Activated naive CD4-positive, alpha-beta T cell treated with anti-CD3 and anti-CD28 coated beads, Interleukin-2, amount 10 ng/mL, durations not matched to agents 7 days and 5 days (primary cell): ENCODE measurements at regions not wholly inside any gene's neighbourhood (a gene's known extent, or its start where the extent isn't known, plus 50 kb on each side); places are given as distances from the start of the nearest gene placed in this dataset.
"Not testable (repeated sequence)": the region's sequence is repeated elsewhere in the genome, so short reads cannot be mapped to it uniquely, and the experiment has no call there.

Experiments
- CTCF ChIA-PET: fragments of 350-600 bp; sonication (Branson Sonifier 250); formaldehyde crosslinking; loops from one replicate; lab custom pipeline; 2021; ENCODE audit warnings: antibody characterized with exemption; lab: Charles Lee
- DNase-seq: peaks from one replicate; pipeline ENCODE4 v3.0.0-alpha.2; 2020
- H3K27ac Mint-ChIP-seq: one replicate; pipeline ENCODE4 v1.8.0; 2021; ENCODE audit warnings: mild to moderate bottlenecking, moderate library complexity, mixed read lengths
- H3K27me3 Mint-ChIP-seq: one replicate; pipeline ENCODE4 v1.8.0; 2021; ENCODE audit warnings: mild to moderate bottlenecking, mixed read lengths
- H3K36me3 Mint-ChIP-seq: one replicate; pipeline ENCODE4 v1.8.0; 2021; ENCODE audit warnings: mixed read lengths
- H3K4me1 Mint-ChIP-seq: one replicate; pipeline ENCODE4 v1.8.0; 2021; ENCODE audit warnings: mixed read lengths
- H3K4me3 Mint-ChIP-seq: one replicate; pipeline ENCODE4 v1.8.0; 2021; ENCODE audit warnings: mild to moderate bottlenecking, moderate library complexity, mixed read lengths
- H3K9me3 Mint-ChIP-seq: one replicate; pipeline ENCODE4 v1.8.0; 2021; ENCODE audit warnings: mixed read lengths

- Mint-ChIP-seq H3K4me3 (no peak overlapping the region), H3K27me3 (peaks cover 14% of the 10 kb centered on the region), H3K36me3 (no peaks in the 10 kb centered on the region), H3K27ac (no peak overlapping the region), H3K9me3 (no peaks in the 10 kb centered on the region), H3K4me1 (peaks cover 39% of the 10 kb centered on the region)
- CTCF ChIA-PET, result no interaction called here
- DNase-seq, result no peak
Measured at GRCh38 chr1:235059221-235059620, 69.4 kb downstream of the TOMM20 start.

- CTCF ChIA-PET, result no interaction called here
- H3K4me1 Mint-ChIP-seq, result peaks cover 35% of the 10 kb centered on the region
- no peaks in the 10 kb centered on the region for H3K36me3 Mint-ChIP-seq
- DNase-seq, result no peak
- no peaks in the 10 kb centered on the region for H3K9me3 Mint-ChIP-seq
- no peak overlapping the region for H3K27ac Mint-ChIP-seq
- no peak overlapping the region for H3K4me3 Mint-ChIP-seq
- peaks cover 14% of the 10 kb centered on the region for H3K27me3 Mint-ChIP-seq
Measured at GRCh38 chr1:235058695-235059094, 69.9 kb downstream of the TOMM20 start.

DNA sequence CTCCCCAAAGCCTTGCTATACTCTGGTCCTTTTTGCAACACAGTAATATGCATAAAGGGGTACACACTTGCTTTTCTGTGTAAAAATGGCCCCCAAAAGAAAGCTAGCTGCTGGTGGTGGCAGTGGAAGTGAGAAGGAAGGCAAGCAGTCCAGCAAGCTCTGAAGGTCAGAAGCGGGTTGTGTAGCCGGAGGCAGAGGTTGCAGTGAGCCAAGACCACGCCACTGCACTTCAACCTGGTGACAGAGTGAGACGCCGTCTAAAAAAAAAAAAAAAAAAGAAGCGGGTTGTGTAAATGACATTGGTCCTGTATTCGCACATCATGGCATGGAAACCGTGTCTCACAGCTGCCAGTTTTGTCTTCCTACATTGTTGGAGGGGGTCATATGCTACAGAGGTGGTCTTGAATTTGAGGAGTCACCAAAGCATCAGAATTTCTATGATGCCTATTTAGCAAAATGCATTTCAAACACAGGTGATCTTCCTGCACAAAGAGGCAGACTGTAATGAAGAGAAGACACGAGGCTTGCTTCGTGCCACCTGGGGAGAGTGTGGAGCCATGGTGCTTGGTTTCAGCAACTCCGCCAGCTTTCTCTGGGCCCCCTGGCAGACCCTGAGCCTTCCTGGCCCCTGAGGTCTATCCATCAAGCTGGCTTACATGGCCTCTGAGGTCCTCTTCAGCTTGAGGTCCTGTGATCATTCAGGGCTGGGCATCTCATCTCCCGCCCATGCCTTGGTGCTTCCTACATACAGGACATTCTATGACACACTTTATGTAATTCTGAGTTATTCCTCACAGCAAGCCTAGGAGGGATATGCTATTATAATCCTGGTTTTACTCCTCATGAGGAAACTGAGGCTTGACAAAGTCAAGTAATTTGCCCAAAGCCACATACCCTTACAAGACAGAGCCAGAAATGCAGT lies 71.0 kb downstream of the TOMM20 start:
- no peak overlapping the region for H3K4me3 Mint-ChIP-seq
- DNase-seq, result no peak
- H3K27ac Mint-ChIP-seq, result no peak overlapping the region
- no peaks in the 10 kb centered on the region for H3K36me3 Mint-ChIP-seq
- CTCF ChIA-PET, result no interaction called here
- peaks cover 24% of the 10 kb centered on the region for H3K4me1 Mint-ChIP-seq
- H3K9me3 Mint-ChIP-seq, result no peaks in the 10 kb centered on the region
- peaks cover 14% of the 10 kb centered on the region for H3K27me3 Mint-ChIP-seq

DNA sequence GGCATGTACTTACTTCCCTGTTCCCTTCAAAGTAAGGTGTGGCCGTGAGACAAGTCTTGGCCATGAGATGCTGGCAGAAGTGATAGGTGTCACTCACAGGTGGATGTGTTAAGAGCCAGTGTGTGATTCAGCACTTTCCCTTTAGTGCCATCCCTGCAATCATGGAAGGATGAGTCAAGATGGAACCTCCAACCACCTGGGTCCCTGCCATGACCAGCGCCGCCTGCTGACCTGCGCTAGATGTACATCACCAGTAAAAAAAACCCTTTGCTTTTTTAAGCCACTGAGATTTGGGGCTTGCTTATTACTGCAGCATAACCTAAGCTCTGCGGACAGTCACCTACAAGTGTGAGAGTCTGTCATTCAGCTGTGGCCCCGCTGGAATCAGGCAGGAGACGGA lies 71.7 kb downstream of the TOMM20 start:
- CTCF ChIA-PET, result no interaction called here
- H3K4me1 Mint-ChIP-seq, result peaks cover 20% of the 10 kb centered on the region
- no peak overlapping the region for H3K27ac Mint-ChIP-seq
- peaks cover 14% of the 10 kb centered on the region for H3K27me3 Mint-ChIP-seq
- H3K4me3 Mint-ChIP-seq, result no peak overlapping the region
- H3K9me3 Mint-ChIP-seq, result no peaks in the 10 kb centered on the region
- no peak for DNase-seq
- H3K36me3 Mint-ChIP-seq, result no peaks in the 10 kb centered on the region

- peaks cover 5% of the 10 kb centered on the region for H3K4me1 Mint-ChIP-seq
- CTCF ChIA-PET, result no interaction called here
- H3K9me3 Mint-ChIP-seq, result no peaks in the 10 kb centered on the region
- peaks cover 14% of the 10 kb centered on the region for H3K27me3 Mint-ChIP-seq
- H3K36me3 Mint-ChIP-seq, result no peaks in the 10 kb centered on the region
- no peak overlapping the region for H3K4me3 Mint-ChIP-seq
- H3K27ac Mint-ChIP-seq, result no peak overlapping the region
- DNase-seq, result no peak
Measured at GRCh38 chr1:235054936-235055335, 73.7 kb downstream of the TOMM20 start.

GRCh38 chr1:235054466-235054865 lies 74.2 kb downstream of the TOMM20 start:
- Mint-ChIP-seq H3K36me3 (no peaks in the 10 kb centered on the region), H3K27me3 (peaks cover 14% of the 10 kb centered on the region), H3K4me3 (no peak overlapping the region), H3K4me1 (peaks cover 2% of the 10 kb centered on the region), H3K27ac (no peak overlapping the region), H3K9me3 (no peaks in the 10 kb centered on the region)
- DNase-seq, result no peak
- CTCF ChIA-PET, result interaction anchor here (0.9 kb wide), 1 partner anchor 25 kb away, joined by 4 read pairs; no protein-coding TSS in a partner anchor

DNA sequence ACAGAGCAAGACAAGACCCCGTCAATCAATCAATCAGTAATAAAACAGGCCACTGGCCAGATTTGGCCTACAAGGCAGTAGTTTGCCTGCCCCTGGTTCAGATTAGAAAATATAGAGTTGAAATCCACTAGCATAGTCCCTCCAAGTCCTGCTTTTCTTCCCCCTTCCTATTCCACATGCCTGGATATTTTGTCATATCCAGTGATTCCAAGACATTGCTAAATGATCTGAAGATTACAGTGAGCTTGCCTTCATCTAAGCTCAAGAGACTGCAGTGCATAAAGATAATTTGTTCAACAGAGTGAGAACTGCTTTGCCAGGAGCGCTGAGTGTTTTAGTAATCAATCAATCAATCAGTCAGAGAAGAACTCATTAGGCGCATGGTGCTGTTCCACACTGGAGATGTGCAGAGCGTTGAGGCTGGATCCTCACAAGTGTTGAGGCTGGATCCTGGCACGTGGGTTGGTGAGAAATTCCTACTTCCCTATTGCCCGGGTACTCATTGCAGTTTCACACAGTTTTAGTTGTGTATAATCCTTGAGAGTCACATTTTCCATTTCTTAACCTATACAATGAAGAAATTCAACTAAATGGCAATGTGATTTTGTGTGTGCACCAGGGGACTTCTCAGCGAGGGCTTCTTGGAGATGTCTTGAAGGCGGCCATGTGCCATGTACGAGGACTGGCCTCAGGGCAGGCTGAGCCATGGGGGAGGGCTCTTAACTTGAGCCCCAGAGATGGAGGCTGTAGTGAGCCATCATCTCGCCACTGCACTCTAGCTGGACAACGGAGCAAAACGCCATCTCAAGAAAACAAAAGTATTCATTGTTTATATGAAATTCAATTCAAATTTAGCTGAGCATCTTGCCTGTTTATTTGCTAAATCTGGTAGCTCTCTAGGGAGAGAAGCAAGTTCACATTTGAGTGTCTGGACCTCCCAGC lies 76.3 kb downstream of the TOMM20 start:
- H3K27me3 Mint-ChIP-seq, result peaks cover 10% of the 10 kb centered on the region
- H3K9me3 Mint-ChIP-seq, result no peaks in the 10 kb centered on the region
- H3K4me1 Mint-ChIP-seq, result peaks cover 9% of the 10 kb centered on the region
- H3K4me3 Mint-ChIP-seq, result no peak overlapping the region
- H3K36me3 Mint-ChIP-seq, result no peaks in the 10 kb centered on the region
- H3K27ac Mint-ChIP-seq, result no peak overlapping the region
- CTCF ChIA-PET, result interaction anchor here (1.1 kb wide), 1 partner anchor 11 kb away, joined by 3 read pairs; no protein-coding TSS in a partner anchor
- DNase-seq, result no peak

- peaks cover 9% of the 10 kb centered on the region for H3K4me1 Mint-ChIP-seq
Measured at GRCh38 chr1:235051521-235051920, 77.1 kb downstream of the TOMM20 start.

DNA sequence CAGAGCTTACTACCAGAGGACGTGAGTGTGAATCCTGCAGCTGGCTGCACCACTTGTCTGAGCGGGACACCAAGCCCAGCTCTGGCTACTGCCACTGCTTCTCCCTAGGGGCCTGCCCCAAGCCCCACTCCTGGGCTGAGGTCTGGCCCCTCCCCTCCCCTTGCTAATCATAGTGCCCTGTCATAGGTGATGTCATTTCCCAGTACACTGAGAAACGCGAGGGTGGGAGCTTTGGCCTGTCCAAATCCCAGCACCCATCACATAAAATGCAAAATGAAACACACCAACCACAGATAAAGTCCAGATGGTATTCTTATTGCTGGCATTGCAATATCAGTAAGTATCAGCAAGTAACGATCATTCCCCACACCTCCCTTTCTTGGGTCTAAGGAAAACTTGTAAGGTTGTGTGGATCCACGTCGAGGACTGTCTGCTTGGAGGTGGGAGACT lies 77.7 kb downstream of the TOMM20 start:
- DNase-seq, result no peak
- Mint-ChIP-seq H3K4me3 (no peak overlapping the region), H3K36me3 (no peaks in the 10 kb centered on the region), H3K4me1 (peaks cover 14% of the 10 kb centered on the region), H3K9me3 (no peaks in the 10 kb centered on the region), H3K27me3 (peaks cover 10% of the 10 kb centered on the region), H3K27ac (no peak overlapping the region)
- CTCF ChIA-PET, result interaction anchor here (1.0 kb wide), 1 partner anchor 564 kb away, joined by 3 read pairs; no protein-coding TSS in a partner anchor

More at GRCh38 chr1:235051521-235051920, 77.1 kb downstream of the TOMM20 start:
- peaks cover 10% of the 10 kb centered on the region for H3K27me3 Mint-ChIP-seq
- H3K9me3 Mint-ChIP-seq, result no peaks in the 10 kb centered on the region
- H3K27ac Mint-ChIP-seq, result no peak overlapping the region
- H3K4me3 Mint-ChIP-seq, result no peak overlapping the region
- CTCF ChIA-PET, result interaction anchor here (1.0 kb wide), 1 partner anchor 565 kb away, joined by 3 read pairs; no protein-coding TSS in a partner anchor
- H3K36me3 Mint-ChIP-seq, result no peaks in the 10 kb centered on the region
- DNase-seq, result no peak

- peaks cover 15% of the 10 kb centered on the region for H3K4me1 Mint-ChIP-seq
- H3K36me3 Mint-ChIP-seq, DNase-seq, H3K4me3 Mint-ChIP-seq, H3K27me3 Mint-ChIP-seq, H3K9me3 Mint-ChIP-seq, H3K27ac Mint-ChIP-seq: not testable (repeated sequence)
- CTCF ChIA-PET, result interaction anchor here (0.7 to 1.0 kb wide), 2 partner anchors 12 to 26 kb away, joined by 3 read pairs; no protein-coding TSS in a partner anchor
Measured at GRCh38 chr1:235049716-235050378, 78.8 kb downstream of the TOMM20 start.

DNA sequence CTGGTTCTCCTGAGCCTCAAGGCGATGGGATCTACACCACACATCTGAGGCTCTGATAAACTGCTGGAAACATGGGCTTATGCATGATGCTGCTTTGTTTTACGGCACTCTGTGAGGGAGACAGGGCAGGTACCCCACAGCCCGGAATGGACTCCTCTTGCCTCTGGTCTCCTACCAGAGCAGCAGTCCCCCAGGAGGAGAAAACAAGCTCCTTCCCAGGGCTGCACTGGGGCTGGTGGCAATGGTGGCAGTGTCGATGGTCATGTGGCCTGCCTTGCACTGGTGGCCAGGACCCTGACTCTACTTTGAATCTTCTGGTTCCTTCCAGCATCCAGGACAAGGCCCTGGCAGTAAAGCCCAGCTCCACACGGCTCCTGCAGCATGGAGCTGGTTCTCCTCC lies 79.4 kb downstream of the TOMM20 start:
- CTCF ChIA-PET, result interaction anchor here (0.7 to 1.0 kb wide), 2 partner anchors 11 to 25 kb away, joined by 3 read pairs; no protein-coding TSS in a partner anchor
- Mint-ChIP-seq H3K27me3 (no peaks in the 10 kb centered on the region), H3K4me3 (no peak overlapping the region), H3K27ac (no peak overlapping the region), H3K4me1 (peaks cover 18% of the 10 kb centered on the region), H3K9me3 (no peaks in the 10 kb centered on the region), H3K36me3 (no peaks in the 10 kb centered on the region)
- no peak for DNase-seq

GRCh38 chr1:235047331-235047871 lies 81.2 kb downstream of the TOMM20 start:
- Mint-ChIP-seq H3K4me3 (no peak overlapping the region), H3K9me3 (no peaks in the 10 kb centered on the region), H3K4me1 (peaks cover 18% of the 10 kb centered on the region), H3K36me3 (no peaks in the 10 kb centered on the region), H3K27ac (no peak overlapping the region), H3K27me3 (no peaks in the 10 kb centered on the region)
- no peak for DNase-seq
- CTCF ChIA-PET, result interaction anchor here (0.5 to 1.2 kb wide), 3 partner anchors 15 to 67 kb away, joined by 3 to 5 read pairs (median 3); no protein-coding TSS in a partner anchor

GRCh38 chr1:235045921-235046601 lies 82.6 kb downstream of the TOMM20 start:
- Mint-ChIP-seq H3K36me3 (no peaks in the 10 kb centered on the region), H3K4me1 (peaks cover 21% of the 10 kb centered on the region), H3K9me3 (no peaks in the 10 kb centered on the region), H3K27ac (no peak overlapping the region), H3K27me3 (no peaks in the 10 kb centered on the region), H3K4me3 (no peak overlapping the region)
- DNase-seq, result no peak
- CTCF ChIA-PET, result no interaction called here
